Hepatocyte (in vitro differentiated cells): ENCODE measurements at regions not wholly inside any gene's neighbourhood (a gene's known extent, or its start where the extent isn't known, plus 50 kb on each side); places are given as distances from the start of the nearest gene placed in this dataset.

Source experiments
- DNase-seq: peaks from one replicate; pipeline ENCODE4 v3.0.0-alpha.2; 2016; ENCODE audit warnings: low spot score
- H2AFZ ChIP-seq: fragments of 200-600 bp; sonication (generic); 2 replicates; pipeline ENCODE4 v1.6.0; 2016; ENCODE audit warnings: antibody characterized with exemption, mild to moderate bottlenecking
- H3K27ac ChIP-seq: fragments of 200-600 bp; sonication (generic); 2 replicates; pipeline ENCODE4 v1.5.1; 2016; ENCODE audit warnings: mild to moderate bottlenecking
- H3K27me3 ChIP-seq: fragments of 200-600 bp; sonication (generic); 2 replicates; pipeline ENCODE4 v1.6.1; 2016
- H3K36me3 ChIP-seq: fragments of 200-600 bp; sonication (generic); replicated peaks from 2 replicates; pipeline ENCODE4 v1.5.1; 2016; ENCODE audit warnings: low read depth; ENCODE audit not compliant: insufficient read depth
- H3K4me1 ChIP-seq: fragments of 200-600 bp; sonication (generic); 2 replicates; pipeline ENCODE4 v1.5.1; 2016; ENCODE audit warnings: mild to moderate bottlenecking, moderate library complexity; ENCODE audit not compliant: insufficient read depth
- H3K4me2 ChIP-seq: fragments of 200-600 bp; sonication (generic); 2 replicates; pipeline ENCODE4 v1.6.0; 2016
- H3K4me3 ChIP-seq: fragments of 200-600 bp; sonication (generic); 2 replicates; pipeline ENCODE4 v1.5.1; 2016; ENCODE audit warnings: mild to moderate bottlenecking
- H3K79me2 ChIP-seq: fragments of 200-600 bp; sonication (generic); 2 replicates; pipeline ENCODE4 v1.6.0; 2017; ENCODE audit warnings: mild to moderate bottlenecking
- H3K9me2 ChIP-seq: fragments of 200-600 bp; sonication (generic); replicated peaks from 2 replicates; pipeline ENCODE4 v1.6.0; 2017; ENCODE audit warnings: mild to moderate bottlenecking; ENCODE audit not compliant: insufficient read depth
- H3K9me3 ChIP-seq: fragments of 200-600 bp; sonication (generic); 2 replicates; pipeline ENCODE4 v1.5.1; 2016; ENCODE audit warnings: low read depth, mild to moderate bottlenecking
- H4K20me1 ChIP-seq: fragments of 200-600 bp; sonication (generic); 2 replicates; pipeline ENCODE4 v1.6.0; 2016; ENCODE audit warnings: mild to moderate bottlenecking; ENCODE audit not compliant: insufficient read depth, poor library complexity, severe bottlenecking
- EZH2 ChIP-seq: fragments of 200-600 bp; sonication (generic); IDR thresholded peaks from 2 replicates; pipeline ENCODE4 v1.6.1; 2016; ENCODE audit warnings: antibody characterized with exemption, mild to moderate bottlenecking, borderline replicate concordance
- EZH2phosphoT487 ChIP-seq: fragments of 200-600 bp; sonication (generic); IDR thresholded peaks from one replicate; pipeline ENCODE4 v1.6.1; 2018; ENCODE audit warnings: antibody characterized with exemption, mild to moderate bottlenecking, low read depth, moderate library complexity; ENCODE audit not compliant: unreplicated experiment, severe bottlenecking
- WGBS: methylation state at CpG from one replicate; pipeline ENCODE4 v1.1.6; 2016; ENCODE audit warnings: low lambda C conversion rate; ENCODE audit errors: missing lambda C conversion rate; 5-methylcytosine and 5-hydroxymethylcytosine counted together
- TF ChIP-seq, protein P1 (sequence below): fragments of 200-600 bp; sonication (generic); IDR thresholded peaks from 2 replicates; pipeline ENCODE4 v1.5.1; 2016; ENCODE audit warnings: antibody characterized with exemption, mild to moderate bottlenecking; ENCODE audit not compliant: poor library complexity

DNA sequence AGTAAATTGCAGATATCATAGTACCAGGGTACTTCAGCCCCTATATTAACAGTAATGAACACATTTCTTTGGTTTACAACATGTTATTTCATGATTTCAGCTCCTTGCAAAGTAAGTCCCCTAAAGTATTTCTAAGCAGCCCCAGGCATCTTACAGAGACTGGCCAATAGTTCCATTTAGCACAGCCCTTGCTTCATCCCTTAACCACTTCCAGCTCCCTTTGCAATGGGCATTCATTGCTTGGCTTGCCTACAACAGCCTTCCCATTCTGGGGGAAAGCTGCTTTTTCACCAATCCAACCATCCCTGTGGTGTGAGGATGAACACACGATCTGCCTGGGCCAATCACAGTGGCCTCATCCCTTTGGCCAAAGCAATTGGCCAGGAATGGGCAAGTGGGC, 67.2 kb upstream of the XCR1 start:
- no peak for TF ChIP-seq EZH2
- TF ChIP-seq, protein P1, sequence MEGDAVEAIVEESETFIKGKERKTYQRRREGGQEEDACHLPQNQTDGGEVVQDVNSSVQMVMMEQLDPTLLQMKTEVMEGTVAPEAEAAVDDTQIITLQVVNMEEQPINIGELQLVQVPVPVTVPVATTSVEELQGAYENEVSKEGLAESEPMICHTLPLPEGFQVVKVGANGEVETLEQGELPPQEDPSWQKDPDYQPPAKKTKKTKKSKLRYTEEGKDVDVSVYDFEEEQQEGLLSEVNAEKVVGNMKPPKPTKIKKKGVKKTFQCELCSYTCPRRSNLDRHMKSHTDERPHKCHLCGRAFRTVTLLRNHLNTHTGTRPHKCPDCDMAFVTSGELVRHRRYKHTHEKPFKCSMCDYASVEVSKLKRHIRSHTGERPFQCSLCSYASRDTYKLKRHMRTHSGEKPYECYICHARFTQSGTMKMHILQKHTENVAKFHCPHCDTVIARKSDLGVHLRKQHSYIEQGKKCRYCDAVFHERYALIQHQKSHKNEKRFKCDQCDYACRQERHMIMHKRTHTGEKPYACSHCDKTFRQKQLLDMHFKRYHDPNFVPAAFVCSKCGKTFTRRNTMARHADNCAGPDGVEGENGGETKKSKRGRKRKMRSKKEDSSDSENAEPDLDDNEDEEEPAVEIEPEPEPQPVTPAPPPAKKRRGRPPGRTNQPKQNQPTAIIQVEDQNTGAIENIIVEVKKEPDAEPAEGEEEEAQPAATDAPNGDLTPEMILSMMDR, result no peak
- no peak for TF ChIP-seq EZH2phosphoT487
- Histone ChIP-seq H3K36me3 (no peaks in the 10 kb centered on the region), H4K20me1 (no peaks in the 10 kb centered on the region), H3K4me3 (no peak overlapping the region), H3K27ac (no peak overlapping the region), H3K4me1 (no peaks in the 10 kb centered on the region), H3K9me2 (no peaks in the 10 kb centered on the region), H3K27me3 (no peaks in the 10 kb centered on the region), H3K4me2 (no peak overlapping the region), H3K9me3 (no peaks in the 10 kb centered on the region), H2AFZ (no peak overlapping the region), H3K79me2 (no peaks in the 10 kb centered on the region)
- WGBS, result 76% methylated on average over 1 of the region's 1 CpG
- DNase-seq, result no peak

DNA sequence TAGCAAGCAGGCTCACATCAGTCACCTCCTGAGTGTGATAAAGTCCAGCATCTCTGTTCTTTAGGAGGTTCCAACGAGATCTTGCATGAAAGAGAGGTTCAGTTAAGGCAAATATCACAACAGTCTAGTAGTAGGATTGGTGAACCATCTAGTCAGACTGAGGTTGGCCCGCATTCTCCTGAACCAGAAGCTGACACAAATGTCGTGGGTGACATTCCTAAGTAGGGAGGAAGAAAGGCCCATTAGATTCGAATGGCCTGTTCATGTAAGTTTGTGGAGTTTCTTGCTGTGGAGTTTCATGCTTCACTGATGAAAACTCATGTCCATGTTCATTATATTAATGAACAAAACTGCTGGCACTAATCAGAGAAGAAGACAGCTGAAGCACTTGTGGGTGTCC, 66.7 kb upstream of the XCR1 start:
- no peak overlapping the region for H3K27ac ChIP-seq
- WGBS, result 91% methylated on average over 4 of the region's 4 CpGs
- no peak overlapping the region for H2AFZ ChIP-seq
- no peaks in the 10 kb centered on the region for H4K20me1 ChIP-seq
- H3K4me3 ChIP-seq, result no peak overlapping the region
- H3K27me3 ChIP-seq, result no peaks in the 10 kb centered on the region
- H3K9me2 ChIP-seq, result no peaks in the 10 kb centered on the region
- no peaks in the 10 kb centered on the region for H3K9me3 ChIP-seq
- no peak for DNase-seq
- TF ChIP-seq, protein P1, result no peak
- TF ChIP-seq EZH2 (no peak), EZH2phosphoT487 (no peak)
- no peaks in the 10 kb centered on the region for H3K4me1 ChIP-seq
- no peaks in the 10 kb centered on the region for H3K79me2 ChIP-seq
- no peak overlapping the region for H3K4me2 ChIP-seq
- no peaks in the 10 kb centered on the region for H3K36me3 ChIP-seq

DNA sequence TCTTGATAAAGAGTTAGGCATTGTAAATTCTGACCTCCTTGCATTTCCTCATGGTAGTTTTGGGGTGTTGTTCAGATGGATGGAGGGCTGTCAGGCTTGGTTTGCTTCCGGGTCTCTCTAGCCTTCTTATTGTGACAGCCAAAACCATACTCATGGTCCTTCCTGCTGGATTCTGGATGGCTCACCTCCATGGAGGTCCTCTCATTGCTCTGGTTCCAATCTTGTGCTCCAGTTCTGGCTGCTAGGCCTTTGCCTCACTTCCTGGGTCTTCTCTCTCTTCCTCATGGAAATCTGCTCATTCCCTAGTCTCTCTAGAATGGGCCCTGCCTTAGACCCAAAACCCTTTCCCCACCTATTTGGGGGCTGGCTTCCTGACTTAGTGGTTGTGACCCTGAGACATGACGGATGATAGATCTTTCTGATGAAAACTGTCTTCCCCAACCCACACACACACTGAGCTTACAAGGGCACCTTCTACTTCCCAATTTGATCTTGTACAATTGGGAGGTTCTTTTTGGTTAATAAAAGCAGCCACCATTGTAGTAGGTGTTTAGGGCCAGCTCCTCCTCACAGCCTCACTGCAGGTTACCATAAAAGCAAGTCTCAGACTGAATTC, 66.2 kb upstream of the XCR1 start:
- no peaks in the 10 kb centered on the region for H3K36me3 ChIP-seq
- no peaks in the 10 kb centered on the region for H3K9me3 ChIP-seq
- no peak overlapping the region for H3K27ac ChIP-seq
- H4K20me1 ChIP-seq, result no peaks in the 10 kb centered on the region
- no peak for TF ChIP-seq EZH2
- no peak for TF ChIP-seq EZH2phosphoT487
- TF ChIP-seq, protein P1, result no peak
- H3K27me3 ChIP-seq, result no peaks in the 10 kb centered on the region
- no peak overlapping the region for H2AFZ ChIP-seq
- no peak for DNase-seq
- no peaks in the 10 kb centered on the region for H3K79me2 ChIP-seq
- WGBS, result 92% methylated on average over 2 of the region's 2 CpGs
- no peak overlapping the region for H3K4me2 ChIP-seq
- no peak overlapping the region for H3K4me3 ChIP-seq
- H3K9me2 ChIP-seq, result no peaks in the 10 kb centered on the region
- H3K4me1 ChIP-seq, result no peaks in the 10 kb centered on the region
